C4-2B (cell line): ENCODE measurements at regions not wholly inside any gene's neighbourhood (a gene's known extent, or its start where the extent isn't known, plus 50 kb on each side); places are given as distances from the start of the nearest gene placed in this dataset.

Experiments used
- CTCF ChIP-seq: fragments of 450-650 bp; conservative IDR thresholded peaks from 2 replicates; pipeline ENCODE4 v1.5.1; 2017; ENCODE audit warnings: mild to moderate bottlenecking
- ZFX ChIP-seq: fragments of 450-650 bp; IDR thresholded peaks from 2 replicates; pipeline ENCODE4 v1.6.1; 2017

- no peak for TF ChIP-seq CTCF
- TF ChIP-seq ZFX, result no peak
Measured at GRCh38 chr4:17206829-17207801, 304.8 kb downstream of the QDPR start.
